SK-N-DZ (cell line): ENCODE measurements at regions not wholly inside any gene's neighbourhood (a gene's known extent, or its start where the extent isn't known, plus 50 kb on each side); places are given as distances from the start of the nearest gene placed in this dataset.
A peak's percentile ranks its signal among the peaks of the same experiment; 100 is the strongest.

Experiments
- DNase-seq: peaks from one replicate; pipeline ENCODE4 v3.0.0-alpha.2; 2015; ENCODE audit warnings: low spot score

- no peak for DNase-seq
These were observed 319.1 kb downstream of the BRD1 start for GRCh38 chr22:49508561-49508960.

GRCh38 chr22:49507607-49508292 lies 319.9 kb downstream of the BRD1 start:
- DNase-seq, result no peak

- no peak for DNase-seq
These were observed 321.7 kb downstream of the BRD1 start for GRCh38 chr22:49506010-49506400.

GRCh38 chr22:49505337-49506009 lies 322.2 kb downstream of the BRD1 start:
- no peak for DNase-seq

- DNase-seq, result no peak
These were observed 323.7 kb downstream of the BRD1 start for GRCh38 chr22:49503896-49504521.

DNA sequence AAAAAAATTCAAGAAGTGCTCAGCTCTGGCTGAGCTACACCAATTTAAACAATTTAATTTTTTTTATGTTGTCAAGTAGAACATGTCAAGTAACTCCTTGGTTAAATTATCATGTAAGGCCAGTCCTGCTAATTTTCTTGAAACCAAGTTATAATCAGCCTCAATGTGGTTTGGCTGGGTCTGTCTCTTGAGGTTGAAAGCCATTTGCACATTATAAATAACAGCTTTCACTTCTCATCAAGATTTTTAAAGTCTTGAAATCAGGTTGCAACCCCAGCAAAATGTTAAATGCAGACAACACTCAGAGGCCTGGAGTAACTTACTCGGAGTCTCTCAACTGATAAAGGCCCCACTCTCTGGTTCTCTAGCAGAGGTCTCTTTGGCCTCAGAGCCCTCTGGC lies 324.4 kb downstream of the BRD1 start:
- no peak for DNase-seq

GRCh38 chr22:49502126-49502826 lies 325.4 kb downstream of the BRD1 start:
- DNase-seq, result no peak

GRCh38 chr22:49500942-49501395 lies 326.7 kb downstream of the BRD1 start:
- DNase-seq, result no peak

DNA sequence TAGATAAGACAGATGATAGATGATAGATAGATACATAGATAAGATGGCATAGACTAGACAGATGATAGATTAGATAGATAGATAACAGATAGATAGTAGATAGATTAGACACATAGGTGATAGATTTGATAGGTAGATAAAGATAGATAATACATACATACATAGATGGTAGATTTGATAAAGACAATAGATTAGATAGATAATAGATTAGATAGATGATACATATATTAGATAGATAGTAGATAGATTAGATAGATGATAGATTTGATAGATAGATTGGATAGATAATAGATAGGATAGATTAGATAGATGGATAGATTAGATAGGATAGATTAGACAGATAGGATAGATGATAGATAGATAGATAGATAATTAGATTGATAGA lies 327.6 kb downstream of the BRD1 start:
- no peak for DNase-seq

GRCh38 chr22:49499433-49500075 lies 328.1 kb downstream of the BRD1 start:
- DNase-seq, result no peak

- DNase-seq, result no peak
These were observed 330.4 kb downstream of the BRD1 start for GRCh38 chr22:49497266-49497665.

- DNase-seq, result no peak
These were observed 333.1 kb downstream of the BRD1 start for GRCh38 chr22:49494555-49494954.

GRCh38 chr22:49492741-49493251 lies 334.9 kb downstream of the BRD1 start:
- peak; percentile 81 for DNase-seq

- DNase-seq, result no peak
These were observed 335.4 kb downstream of the BRD1 start for GRCh38 chr22:49492308-49492707.

- DNase-seq, result no peak
These were observed 335.9 kb downstream of the BRD1 start for GRCh38 chr22:49491726-49492125.

DNA sequence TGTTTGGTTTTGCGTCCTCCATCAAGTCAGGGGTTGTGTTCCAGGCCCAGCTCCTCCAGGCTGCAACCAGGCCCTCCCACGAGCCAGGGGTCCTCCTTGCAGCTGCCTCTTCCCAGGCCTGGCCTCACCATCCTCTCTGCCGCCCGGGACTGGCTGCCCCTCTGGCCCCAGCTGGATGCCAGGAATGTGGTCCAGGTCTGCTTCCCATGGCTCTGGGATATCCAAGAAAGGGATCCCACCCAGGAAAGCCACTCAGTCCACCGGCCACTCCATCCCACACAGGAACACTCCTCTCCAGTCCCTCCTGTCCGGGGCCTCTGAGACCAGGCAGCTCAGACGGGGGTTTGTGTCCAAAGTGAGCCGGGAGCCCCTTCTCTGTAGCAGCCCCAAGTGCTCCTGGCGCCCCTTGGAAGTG lies 336.4 kb downstream of the BRD1 start:
- no peak for DNase-seq

- DNase-seq, result no peak
These were observed 337.0 kb downstream of the BRD1 start for GRCh38 chr22:49490692-49491091.

DNA sequence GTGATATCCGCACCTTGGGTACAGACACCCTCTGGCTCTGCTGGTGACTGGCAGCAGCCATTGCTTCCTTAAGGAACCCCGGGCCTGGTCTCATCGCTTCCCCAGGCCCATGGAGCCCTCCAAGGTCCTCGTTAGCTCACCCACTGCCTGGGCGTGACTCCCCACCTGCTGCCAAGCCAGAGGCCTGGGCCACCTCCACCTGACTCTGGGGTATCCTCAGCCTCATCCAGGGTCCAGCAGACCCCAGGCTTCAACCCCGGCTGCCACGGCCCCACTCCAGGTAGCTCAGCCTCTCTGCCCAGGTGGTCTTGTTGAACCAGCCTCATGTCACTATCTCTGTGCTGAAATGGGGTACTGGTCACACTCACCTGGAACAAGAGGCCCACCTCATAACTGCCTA lies 337.9 kb downstream of the BRD1 start:
- no peak for DNase-seq

GRCh38 chr22:49488943-49489342 lies 338.7 kb downstream of the BRD1 start:
- no peak for DNase-seq

DNA sequence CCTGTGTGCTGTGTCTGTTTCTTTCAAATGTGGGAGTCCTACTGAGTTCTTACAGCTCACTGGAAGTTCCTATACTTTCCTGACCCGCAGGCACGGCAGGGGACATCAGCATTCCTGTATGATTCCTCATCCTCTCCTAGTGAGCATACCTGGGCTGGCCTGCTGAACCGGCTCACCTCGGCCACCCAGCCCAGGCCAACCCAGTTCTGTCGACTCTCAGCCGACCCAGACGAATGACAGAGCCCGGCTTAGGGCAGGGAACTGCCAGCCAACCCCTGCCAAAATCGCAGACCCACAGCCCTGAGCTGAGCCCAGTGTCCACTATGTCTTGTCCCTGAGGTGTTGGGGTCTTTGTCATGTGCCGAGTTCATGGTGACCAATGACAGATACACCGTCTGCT lies 339.7 kb downstream of the BRD1 start:
- no peak for DNase-seq

GRCh38 chr22:49486225-49486624 lies 341.4 kb downstream of the BRD1 start:
- no peak for DNase-seq

GRCh38 chr22:49483946-49484345 lies 343.7 kb downstream of the BRD1 start:
- no peak for DNase-seq
